GM19467 (cell line): ENCODE measurements at regions not wholly inside any gene's neighbourhood (a gene's known extent, or its start where the extent isn't known, plus 50 kb on each side); places are given as distances from the start of the nearest gene placed in this dataset.
A peak's percentile ranks its signal among the peaks of the same experiment; 100 is the strongest.
"Not testable (repeated sequence)": the region's sequence is repeated elsewhere in the genome, so short reads cannot be mapped to it uniquely, and the experiment has no call there.

Experiments used
- ATAC-seq: cut with Tn5 transposase; IDR thresholded peaks from one replicate; pipeline ENCODE4 v1.9.1; 2021; ENCODE audit warnings: mild to moderate bottlenecking, moderate library complexity; ENCODE audit not compliant: unreplicated experiment

DNA sequence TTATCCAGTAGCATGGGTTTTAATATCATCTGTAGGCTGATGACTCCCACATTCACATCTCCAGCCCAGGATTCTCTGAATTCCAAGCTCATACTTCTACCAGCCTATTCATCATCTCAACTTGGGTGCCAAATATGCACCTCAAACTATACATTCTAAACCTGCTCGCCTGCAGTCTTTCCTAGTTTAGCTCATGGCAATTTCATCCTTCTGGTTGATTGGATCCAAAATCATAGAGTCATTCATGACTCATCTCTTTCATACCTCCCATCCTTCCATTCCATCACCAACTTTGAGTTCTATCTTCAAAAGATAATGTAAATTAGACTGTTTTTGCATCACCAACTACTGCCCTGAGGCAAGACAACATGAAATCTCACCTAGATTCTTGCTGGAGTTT lies 99.7 kb upstream of the EGLN3 start:
- no peak for ATAC-seq

- no peak for ATAC-seq
Observed at GRCh38 chr14:34049790-34050189, 98.9 kb upstream of the EGLN3 start.

DNA sequence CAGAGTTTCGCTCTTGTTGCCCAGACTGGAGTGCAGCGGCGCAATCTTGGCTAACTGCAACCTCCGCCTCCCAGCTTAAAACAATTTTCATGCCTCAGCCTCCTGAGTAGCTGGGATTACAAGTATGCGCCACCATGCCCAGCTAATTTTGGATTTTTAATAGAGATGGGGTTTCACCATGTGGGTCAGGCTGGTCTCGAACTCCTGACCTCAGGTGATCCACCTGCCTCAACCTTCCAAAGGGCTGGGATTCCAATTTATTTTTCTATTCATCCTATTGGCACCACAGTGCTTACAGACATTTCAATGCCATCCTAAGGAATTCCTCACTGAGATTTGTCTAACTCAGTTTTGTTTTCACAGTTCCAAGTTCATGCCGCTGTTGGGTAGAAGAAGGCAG lies 98.3 kb upstream of the EGLN3 start:
- ATAC-seq = not testable (repeated sequence)

DNA sequence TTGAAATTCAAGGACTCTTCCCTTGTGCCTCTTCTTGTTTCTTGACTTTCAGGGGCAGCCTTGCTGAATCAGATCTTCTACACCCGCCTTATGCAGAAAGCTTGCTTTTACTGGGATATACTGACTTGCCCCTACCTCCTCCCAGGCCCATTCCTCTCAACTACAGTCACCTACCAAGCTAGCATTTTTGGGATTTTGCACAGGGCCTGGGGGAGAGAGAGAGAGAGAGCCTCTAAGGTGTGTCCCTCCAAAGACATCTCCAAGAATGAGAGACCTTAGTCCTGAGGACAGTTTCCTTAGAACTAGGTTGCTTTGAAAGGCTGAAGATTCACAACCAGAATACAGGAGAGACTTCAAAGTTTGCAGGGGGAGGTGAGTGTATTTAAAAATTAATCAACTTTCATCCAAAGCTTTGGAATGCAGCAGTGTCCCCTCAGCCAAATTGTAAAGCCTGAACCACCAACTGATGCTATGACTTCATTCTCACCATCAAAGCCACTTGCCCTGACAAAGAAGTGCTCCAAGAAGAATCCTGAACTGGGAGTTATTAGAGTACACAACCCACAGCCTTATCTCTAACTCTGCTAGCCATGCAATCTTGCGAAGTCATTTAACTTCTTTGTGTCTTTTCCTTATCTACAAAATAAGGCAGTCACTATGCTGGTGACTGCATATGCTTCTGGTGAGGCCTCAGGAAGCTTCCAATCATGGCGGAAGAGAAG lies 96.1 kb upstream of the EGLN3 start:
- no peak for ATAC-seq

DNA sequence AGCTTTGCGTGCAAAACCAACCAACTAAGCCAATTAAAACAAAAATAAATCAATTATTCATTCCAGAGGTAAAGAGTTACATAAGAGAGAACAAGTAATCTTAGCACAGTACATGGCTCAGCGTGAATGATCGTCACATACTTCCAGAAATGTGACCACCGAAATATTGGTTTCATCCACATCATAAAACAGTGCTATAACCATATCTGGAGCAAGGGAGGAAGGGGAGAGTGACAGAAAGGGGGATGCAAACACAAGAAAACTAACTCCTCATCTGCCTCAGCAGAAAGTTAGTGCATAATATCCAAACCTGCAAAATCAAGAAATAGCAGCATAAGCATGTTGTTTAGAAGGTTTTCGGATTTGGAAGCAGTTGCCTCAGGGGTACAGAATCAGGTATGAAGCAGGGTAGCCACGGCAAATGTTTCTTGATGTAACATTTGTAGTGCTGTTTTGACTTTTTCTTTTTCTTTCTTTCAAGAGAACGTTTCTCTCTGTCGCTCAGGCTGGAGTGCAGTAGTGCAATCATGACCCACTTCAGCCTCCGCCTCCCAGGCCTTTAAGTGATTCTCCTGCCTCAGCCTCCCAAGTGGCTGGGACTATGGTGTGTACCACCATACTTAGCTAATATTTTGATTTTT lies 93.9 kb upstream of the EGLN3 start:
- ATAC-seq = no peak

DNA sequence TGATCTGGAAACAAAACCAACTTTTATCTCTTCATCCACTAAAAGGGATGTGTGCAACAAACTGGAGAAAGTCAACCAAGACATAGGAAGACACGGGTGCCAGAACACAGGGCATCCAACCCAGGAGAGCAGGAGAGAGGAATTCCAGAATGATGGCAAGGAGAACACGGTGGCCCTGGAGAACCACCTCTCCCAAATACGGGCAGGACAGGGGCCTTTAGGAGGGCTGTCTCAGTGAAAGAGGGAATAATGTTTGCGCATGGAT lies 93.4 kb upstream of the EGLN3 start:
- ATAC-seq = no peak

- peak; percentile 66 for ATAC-seq
Observed at GRCh38 chr14:34043627-34044372, 92.9 kb upstream of the EGLN3 start.

DNA sequence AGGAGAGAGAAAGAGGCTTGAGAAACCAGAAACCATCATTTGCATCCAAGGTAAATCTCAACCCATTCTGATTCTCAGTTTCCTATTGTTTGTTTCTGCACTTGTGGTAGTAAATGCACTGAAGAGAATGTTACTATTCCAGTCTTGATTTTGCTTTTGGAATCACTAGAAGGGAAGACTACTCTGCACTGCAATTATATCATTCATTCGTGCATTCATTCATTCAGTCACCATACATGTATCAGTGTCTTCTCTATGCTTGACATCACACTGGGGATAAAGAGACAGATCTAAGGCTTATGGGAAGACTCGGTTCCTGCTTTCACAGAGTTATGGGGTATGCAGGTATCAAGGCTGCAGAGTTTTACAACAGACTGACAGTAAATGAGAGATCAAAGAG lies 90.3 kb upstream of the EGLN3 start:
- ATAC-seq = no peak

DNA sequence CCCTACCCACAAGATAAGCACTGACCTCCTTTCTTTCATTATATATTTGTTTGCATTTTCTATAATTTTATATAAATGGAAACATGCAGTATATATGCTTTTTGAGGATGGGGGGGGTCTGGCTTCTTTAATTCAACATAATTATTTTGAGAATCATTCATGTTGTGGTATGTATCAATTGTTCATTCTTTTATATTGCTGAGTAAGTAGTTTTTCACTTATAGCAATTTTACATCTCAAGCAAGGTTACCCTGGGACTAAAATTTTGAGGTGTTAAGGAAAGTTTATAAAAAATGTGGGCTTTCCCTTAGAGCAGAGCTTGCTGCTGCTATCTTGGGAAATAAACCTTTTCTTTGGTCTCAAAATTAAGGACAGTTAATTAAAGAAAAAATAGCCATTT lies 89.9 kb upstream of the EGLN3 start:
- ATAC-seq = no peak

- ATAC-seq = no peak
Observed at GRCh38 chr14:34039428-34040047, 88.7 kb upstream of the EGLN3 start.

- ATAC-seq = no peak
Observed at GRCh38 chr14:34038358-34039057, 87.6 kb upstream of the EGLN3 start.

GRCh38 chr14:34036319-34036766 lies 85.5 kb upstream of the EGLN3 start:
- no peak for ATAC-seq

- ATAC-seq = no peak
Observed at GRCh38 chr14:34035934-34036250, 85.0 kb upstream of the EGLN3 start.

DNA sequence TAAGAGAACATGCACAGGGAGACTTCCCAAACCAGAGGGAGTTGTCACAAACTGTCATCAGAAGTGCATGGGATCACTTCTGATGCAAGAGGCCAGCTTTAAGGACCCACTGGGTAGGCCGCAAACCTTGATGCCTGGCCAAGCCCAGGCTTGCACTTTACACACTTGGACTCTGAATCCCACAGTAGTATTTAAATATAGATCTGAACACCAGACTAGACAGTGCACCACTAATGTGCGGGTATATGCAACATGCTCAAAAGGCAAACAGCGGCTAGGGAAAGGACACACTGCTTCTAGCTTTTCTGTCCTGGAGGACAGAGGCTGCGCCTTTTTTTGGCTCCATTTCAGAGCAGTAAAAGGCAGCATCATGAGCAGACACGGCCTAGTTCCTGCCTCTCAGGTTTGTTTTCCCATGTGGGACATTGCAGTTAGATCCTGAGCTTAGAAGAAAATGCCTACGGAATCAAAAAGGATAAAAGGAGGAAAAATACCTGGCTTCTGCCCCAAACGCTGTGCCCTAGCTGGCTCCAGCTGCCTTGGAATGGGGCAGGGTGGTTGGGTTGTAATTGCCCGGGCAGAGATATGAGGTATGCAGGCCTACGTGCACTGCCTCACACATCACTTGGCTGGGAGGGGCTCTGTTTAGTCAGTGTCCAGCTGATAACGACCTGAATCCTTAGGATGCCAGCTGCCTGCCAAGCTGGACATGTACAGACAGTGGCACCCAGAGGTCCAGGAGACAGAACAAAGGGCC lies 84.5 kb upstream of the EGLN3 start:
- ATAC-seq = no peak

- no peak for ATAC-seq
Observed at GRCh38 chr14:34034447-34035176, 83.7 kb upstream of the EGLN3 start.

- no peak for ATAC-seq
Observed at GRCh38 chr14:34032720-34033119, 81.8 kb upstream of the EGLN3 start.

DNA sequence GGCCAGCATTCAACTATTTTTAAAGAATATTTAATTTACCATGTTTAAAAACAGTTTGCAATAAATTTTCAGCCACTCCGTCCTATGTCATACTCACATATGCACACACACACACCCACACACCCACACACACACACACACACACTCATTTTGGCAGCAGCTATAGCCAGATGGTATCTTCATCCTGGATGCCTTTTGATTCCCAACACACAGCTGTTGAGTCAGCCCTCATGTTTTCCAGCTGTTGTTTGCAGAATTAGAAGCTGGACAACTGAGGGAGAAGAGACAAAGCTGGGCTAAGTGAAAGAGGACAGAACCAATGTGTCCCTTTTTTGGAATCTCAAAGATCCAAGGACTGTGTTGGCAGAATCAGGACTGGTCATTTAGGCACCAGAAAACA lies 80.0 kb upstream of the EGLN3 start:
- ATAC-seq = no peak

DNA sequence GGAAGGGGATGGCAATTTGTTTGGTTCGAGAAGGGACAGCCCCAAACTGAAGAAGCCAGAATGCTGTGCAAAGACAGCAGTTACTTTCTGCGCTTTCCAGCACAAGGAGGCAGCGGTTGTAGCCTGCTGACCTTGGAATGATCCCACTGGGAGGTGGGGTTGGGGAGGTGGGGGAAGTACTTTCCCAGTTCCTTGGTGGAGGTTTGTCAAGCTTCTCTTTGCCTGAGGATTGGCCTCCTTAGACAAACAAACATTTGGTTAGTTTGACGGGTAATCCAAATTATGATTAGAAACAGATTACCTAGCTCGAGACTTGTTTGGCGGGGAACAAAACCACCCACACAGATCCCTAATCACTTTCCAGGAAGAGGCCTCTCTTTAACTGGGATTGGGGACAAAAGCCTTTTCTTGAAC lies 79.1 kb upstream of the EGLN3 start:
- ATAC-seq = no peak

- no peak for ATAC-seq
Observed at GRCh38 chr14:34027990-34028495, 77.2 kb upstream of the EGLN3 start.
